ENCODE measurements at regions not wholly inside any gene's neighbourhood (a gene's known extent, or its start where the extent isn't known, plus 50 kb on each side); places are given as distances from the start of the nearest gene placed in this dataset.

GRCh38 chr10:113993489-113993991, 50.1 kb upstream of the ADRB1 start:
- TF ChIP-seq, protein P1, sequence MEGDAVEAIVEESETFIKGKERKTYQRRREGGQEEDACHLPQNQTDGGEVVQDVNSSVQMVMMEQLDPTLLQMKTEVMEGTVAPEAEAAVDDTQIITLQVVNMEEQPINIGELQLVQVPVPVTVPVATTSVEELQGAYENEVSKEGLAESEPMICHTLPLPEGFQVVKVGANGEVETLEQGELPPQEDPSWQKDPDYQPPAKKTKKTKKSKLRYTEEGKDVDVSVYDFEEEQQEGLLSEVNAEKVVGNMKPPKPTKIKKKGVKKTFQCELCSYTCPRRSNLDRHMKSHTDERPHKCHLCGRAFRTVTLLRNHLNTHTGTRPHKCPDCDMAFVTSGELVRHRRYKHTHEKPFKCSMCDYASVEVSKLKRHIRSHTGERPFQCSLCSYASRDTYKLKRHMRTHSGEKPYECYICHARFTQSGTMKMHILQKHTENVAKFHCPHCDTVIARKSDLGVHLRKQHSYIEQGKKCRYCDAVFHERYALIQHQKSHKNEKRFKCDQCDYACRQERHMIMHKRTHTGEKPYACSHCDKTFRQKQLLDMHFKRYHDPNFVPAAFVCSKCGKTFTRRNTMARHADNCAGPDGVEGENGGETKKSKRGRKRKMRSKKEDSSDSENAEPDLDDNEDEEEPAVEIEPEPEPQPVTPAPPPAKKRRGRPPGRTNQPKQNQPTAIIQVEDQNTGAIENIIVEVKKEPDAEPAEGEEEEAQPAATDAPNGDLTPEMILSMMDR (conservative IDR thresholded peaks at IDR 0.05 in 1 of 2, IDR thresholded peaks at IDR 0.05 in 1 of 2; ENCODE audit: extremely low read depth in 1 of 2, insufficient read depth in 1 of 2, low read depth in 1 of 2, low read length in 2 of 2): no peak
- TF ChIP-seq EZH2 (IDR thresholded peaks at IDR 0.05; ENCODE audit: borderline replicate concordance, low read length): no peak

Data from mammary epithelial cell (primary cell).